Cardiac fibroblast (primary cell): ENCODE measurements at regions not wholly inside any gene's neighbourhood (a gene's known extent, or its start where the extent isn't known, plus 50 kb on each side); places are given as distances from the start of the nearest gene placed in this dataset.

ENCODE experiments used
- DNase-seq, 2 donors: peaks; one replicate each; pipeline versions ENCODE4 v3.0.0 to v3.0.0-alpha.2; 2010; ENCODE audit warnings: low read depth in 2 of 2
- H3K4me3 ChIP-seq, 2 donors: replicated peaks in 1 of 2; 1 replicate in 1 of 2; 2 replicates in 1 of 2; pipeline ENCODE4 v1.5.1; 2011; ENCODE audit warnings: low read depth in 2 of 2, low read length in 2 of 2, mild to moderate bottlenecking in 2 of 2, moderate library complexity in 1 of 2
- TF ChIP-seq, protein P1 (sequence below): IDR thresholded peaks from one replicate; pipeline ENCODE4 v1.5.1; 2011; ENCODE audit warnings: low read depth, mild to moderate bottlenecking, low read length, inconsistent platforms

- no peak for DNase-seq
- TF ChIP-seq, protein P1, sequence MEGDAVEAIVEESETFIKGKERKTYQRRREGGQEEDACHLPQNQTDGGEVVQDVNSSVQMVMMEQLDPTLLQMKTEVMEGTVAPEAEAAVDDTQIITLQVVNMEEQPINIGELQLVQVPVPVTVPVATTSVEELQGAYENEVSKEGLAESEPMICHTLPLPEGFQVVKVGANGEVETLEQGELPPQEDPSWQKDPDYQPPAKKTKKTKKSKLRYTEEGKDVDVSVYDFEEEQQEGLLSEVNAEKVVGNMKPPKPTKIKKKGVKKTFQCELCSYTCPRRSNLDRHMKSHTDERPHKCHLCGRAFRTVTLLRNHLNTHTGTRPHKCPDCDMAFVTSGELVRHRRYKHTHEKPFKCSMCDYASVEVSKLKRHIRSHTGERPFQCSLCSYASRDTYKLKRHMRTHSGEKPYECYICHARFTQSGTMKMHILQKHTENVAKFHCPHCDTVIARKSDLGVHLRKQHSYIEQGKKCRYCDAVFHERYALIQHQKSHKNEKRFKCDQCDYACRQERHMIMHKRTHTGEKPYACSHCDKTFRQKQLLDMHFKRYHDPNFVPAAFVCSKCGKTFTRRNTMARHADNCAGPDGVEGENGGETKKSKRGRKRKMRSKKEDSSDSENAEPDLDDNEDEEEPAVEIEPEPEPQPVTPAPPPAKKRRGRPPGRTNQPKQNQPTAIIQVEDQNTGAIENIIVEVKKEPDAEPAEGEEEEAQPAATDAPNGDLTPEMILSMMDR = no peak
Observed at GRCh38 chr6:139570166-139570565, 195.7 kb upstream of the CITED2 start.

DNA sequence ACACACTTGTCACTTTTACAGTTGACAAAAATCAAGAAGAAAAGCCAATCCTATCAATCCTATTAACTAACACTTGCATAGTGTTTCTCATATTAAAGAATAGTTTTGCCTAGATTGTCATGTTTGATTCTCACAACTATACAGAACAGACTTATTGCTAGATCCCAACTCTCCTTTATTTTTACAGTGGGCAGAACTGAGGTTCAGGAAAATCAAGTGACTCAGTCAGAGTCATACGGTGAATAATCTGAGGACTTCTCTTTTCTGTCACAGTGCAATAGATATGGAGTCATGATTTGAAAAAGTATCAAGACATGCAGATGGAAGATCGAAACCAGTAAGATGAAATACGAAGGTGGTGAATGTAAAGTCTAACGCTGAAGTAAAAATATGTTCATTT lies 195.1 kb upstream of the CITED2 start:
- DNase-seq = peak in 1 of 2 donors; percentile 74
- TF ChIP-seq, protein P1 = no peak
- no peak overlapping the region for H3K4me3 ChIP-seq

More at GRCh38 chr6:139570166-139570565, 195.7 kb upstream of the CITED2 start:
- no peak overlapping the region for H3K4me3 ChIP-seq

GRCh38 chr6:139568956-139569538 lies 194.6 kb upstream of the CITED2 start:
- TF ChIP-seq, protein P1 = no peak
- peak; percentile 82 to 90 for DNase-seq
- no peak overlapping the region for H3K4me3 ChIP-seq

DNA sequence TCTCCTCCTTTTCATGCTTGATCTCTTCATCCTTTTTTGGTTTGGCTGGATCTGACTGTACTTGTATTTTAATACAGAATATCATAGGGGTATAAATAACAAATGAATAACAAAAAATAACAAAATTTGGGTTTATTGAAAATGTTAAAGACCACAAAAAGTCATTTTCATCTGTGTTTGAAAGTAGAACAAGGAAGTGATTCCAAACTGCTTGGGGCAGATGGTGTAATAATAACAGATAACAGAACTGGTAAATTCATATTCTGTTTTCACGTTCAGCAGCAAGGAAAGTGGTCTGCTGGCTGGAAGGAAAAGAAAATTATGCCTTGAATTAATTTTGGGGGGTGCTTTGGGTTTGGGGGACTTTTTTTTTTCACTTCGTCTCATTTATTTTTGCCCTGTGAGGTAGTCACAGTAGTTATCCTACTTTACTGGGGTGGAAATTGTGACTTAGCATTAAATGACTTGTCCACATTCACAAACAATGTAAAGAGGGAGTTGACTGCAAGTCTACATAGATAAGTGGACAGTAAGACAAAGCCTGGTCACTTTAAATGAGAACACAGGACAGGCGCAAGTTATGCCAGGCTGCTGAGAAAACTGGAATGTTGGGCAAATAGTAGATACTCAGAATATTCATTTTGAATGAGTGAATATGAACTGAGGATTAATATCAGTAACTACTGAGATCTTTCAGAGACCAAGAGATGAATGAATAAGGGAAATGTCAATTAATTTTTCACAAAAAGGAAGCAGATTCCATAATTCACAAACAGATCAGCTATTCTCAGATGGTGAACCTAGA lies 193.9 kb upstream of the CITED2 start:
- TF ChIP-seq, protein P1 = no peak
- DNase-seq = no peak
- H3K4me3 ChIP-seq = no peak overlapping the region

DNA sequence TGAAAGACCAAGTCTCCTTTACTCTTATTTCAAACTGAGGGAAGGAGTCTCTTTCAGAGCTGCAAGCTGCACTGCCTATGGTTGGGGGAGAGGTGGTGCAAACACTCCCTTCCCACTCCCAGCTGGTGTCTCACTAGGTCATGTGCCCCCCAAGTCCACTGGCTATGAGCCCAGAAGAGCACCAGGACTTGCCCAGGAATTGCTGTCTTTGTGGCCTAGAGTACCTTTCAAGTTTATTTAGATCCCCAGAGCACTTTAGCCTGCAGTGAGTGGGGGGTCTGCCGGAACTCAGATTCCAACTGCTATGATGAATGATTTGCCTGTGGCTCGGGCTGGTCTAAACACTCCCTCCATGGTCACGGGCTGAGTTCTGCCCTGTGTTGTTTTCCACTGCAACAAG lies 192.6 kb upstream of the CITED2 start:
- no peak overlapping the region for H3K4me3 ChIP-seq
- DNase-seq = no peak
- TF ChIP-seq, protein P1 = no peak

GRCh38 chr6:139565591-139565990 lies 191.1 kb upstream of the CITED2 start:
- TF ChIP-seq, protein P1 = no peak
- DNase-seq = no peak
- no peak overlapping the region for H3K4me3 ChIP-seq
